PC-9 (cell line): ENCODE measurements at regions not wholly inside any gene's neighbourhood (a gene's known extent, or its start where the extent isn't known, plus 50 kb on each side); places are given as distances from the start of the nearest gene placed in this dataset.

Source experiments
- BruUV-seq: library from RNA; stranded (reverse); fragments of 400-500 nt; replicated peaks from 2 replicates; lab custom pipeline; 2021; lab: Mats Ljungman, UMichigan
- CTCF ChIA-PET: fragments of 300-600 bp; sonication (Branson Sonifier 250); formaldehyde crosslinking; loops from one replicate; lab custom pipeline; 2022; ENCODE audit warnings: antibody characterized with exemption; lab: Charles Lee
- POLR2A ChIA-PET: fragments of 300-600 bp; sonication (Branson Sonifier 250); formaldehyde crosslinking; loops from one replicate; lab custom pipeline; 2022; ENCODE audit warnings: antibody characterized with exemption; ENCODE audit not compliant: unreplicated experiment; lab: Charles Lee
- DNase-seq, 2 experiments: peaks; one replicate each; pipeline versions ENCODE4 v3.0.0 to v3.0.0-alpha.2; 2015 to 2022; ENCODE audit warnings: mixed read lengths in 1 of 2
- H2AFZ ChIP-seq: fragments of 200-600 bp; sonication (generic); 2 replicates; pipeline ENCODE4 v1.8.1; 2017; ENCODE audit warnings: antibody characterized with exemption
- H3F3A ChIP-seq: fragments of 200-600 bp; sonication (generic); 2 replicates; pipeline ENCODE4 v1.8.1; 2017; ENCODE audit warnings: antibody characterized with exemption, mild to moderate bottlenecking, low read depth; ENCODE audit not compliant: insufficient read depth
- H3K27ac ChIP-seq: fragments of 200-600 bp; sonication (generic); 2 replicates; pipeline ENCODE4 v1.6.1; 2016; ENCODE audit warnings: mixed run types
- H3K27me3 ChIP-seq: fragments of 200-600 bp; sonication (generic); 2 replicates; pipeline ENCODE4 v1.6.1; 2016; ENCODE audit warnings: low read depth, mixed run types; ENCODE audit not compliant: insufficient read depth
- H3K36me3 ChIP-seq: fragments of 200-600 bp; sonication (generic); 2 replicates; pipeline ENCODE4 v1.6.1; 2016; ENCODE audit warnings: low read depth, mixed run types
- H3K4me1 ChIP-seq: fragments of 200-600 bp; sonication (generic); replicated peaks from 2 replicates; pipeline ENCODE4 v1.6.1; 2016; ENCODE audit warnings: mixed run types; ENCODE audit not compliant: insufficient read depth
- H3K4me2 ChIP-seq: fragments of 200-600 bp; sonication (generic); 2 replicates; pipeline ENCODE4 v1.6.1; 2017; ENCODE audit warnings: mixed run types
- H3K4me3 ChIP-seq: fragments of 200-600 bp; sonication (generic); 2 replicates; pipeline ENCODE4 v1.6.1; 2016; ENCODE audit warnings: mixed run types
- H3K79me2 ChIP-seq: fragments of 200-600 bp; sonication (generic); 2 replicates; pipeline ENCODE4 v1.6.1; 2017; ENCODE audit warnings: low read depth, mixed run types
- H3K9me2 ChIP-seq: fragments of 200-600 bp; sonication (generic); 2 replicates; pipeline ENCODE4 v1.8.1; 2017; ENCODE audit warnings: mild to moderate bottlenecking; ENCODE audit not compliant: insufficient read depth
- H3K9me3 ChIP-seq: fragments of 200-600 bp; sonication (generic); 2 replicates; pipeline ENCODE4 v1.8.1; 2016; ENCODE audit warnings: low read depth; ENCODE audit not compliant: insufficient read depth
- H4K20me1 ChIP-seq: fragments of 200-600 bp; sonication (generic); 2 replicates; pipeline ENCODE4 v1.8.1; 2017; ENCODE audit not compliant: insufficient read depth
- CTCF ChIP-seq: fragments of 200-600 bp; sonication (generic); conservative IDR thresholded peaks from 2 replicates; pipeline ENCODE4 v1.6.1; 2017; ENCODE audit warnings: mixed run types, antibody characterized with exemption, mild to moderate bottlenecking, moderate library complexity
- EZH2 ChIP-seq: fragments of 200-600 bp; sonication (generic); IDR thresholded peaks from 2 replicates; pipeline ENCODE4 v1.8.0; 2017; ENCODE audit warnings: antibody characterized with exemption, low read depth
- intact Hi-C: fragments of 100-400 bp; cut with micrococcal nuclease; formaldehyde crosslinking; loops from one replicate; pipeline ENCODE4 v1.10.0; 2022; ENCODE audit not compliant: unreplicated experiment

- DNase-seq: no peak
- intact Hi-C loops: no loop called here
- Histone ChIP-seq H3K9me2 (no peaks in the 10 kb centered on the region), H4K20me1 (no peaks in the 10 kb centered on the region), H3K27me3 (no peaks in the 10 kb centered on the region), H3K9me3 (no peaks in the 10 kb centered on the region; the same call in 1 of the 2 replicates), H3K4me2 (no peak overlapping the region), H2AFZ (no peak overlapping the region), H3F3A (no peaks in the 10 kb centered on the region), H3K36me3 (no peaks in the 10 kb centered on the region), H3K27ac (no peak overlapping the region), H3K4me3 (no peak overlapping the region), H3K4me1 (no peaks in the 10 kb centered on the region), H3K79me2 (no peaks in the 10 kb centered on the region)
- no peak for TF ChIP-seq EZH2
- no peak for TF ChIP-seq CTCF
- no TSS peak for BruUV-seq
- ChIA-PET CTCF (no interaction called here), POLR2A (no interaction called here)
Observed at GRCh38 chr7:114298011-114298410, 116.6 kb upstream of the FOXP2 start.

GRCh38 chr7:114297121-114297520 is 117.5 kb upstream of the FOXP2 start:
- H3K36me3 ChIP-seq: no peaks in the 10 kb centered on the region
- ChIA-PET CTCF (no interaction called here), POLR2A (no interaction called here)
- TF ChIP-seq EZH2 (no peak), CTCF (no peak)
- H3K9me3 ChIP-seq: no peaks in the 10 kb centered on the region; the same call in 1 of the 2 replicates
- H3K79me2 ChIP-seq: no peaks in the 10 kb centered on the region
- H3F3A ChIP-seq: no peaks in the 10 kb centered on the region
- H3K27ac ChIP-seq: no peak overlapping the region
- no peaks in the 10 kb centered on the region for H3K27me3 ChIP-seq
- intact Hi-C loops: no loop called here
- no peaks in the 10 kb centered on the region for H4K20me1 ChIP-seq
- H3K4me3 ChIP-seq: no peak overlapping the region
- no peaks in the 10 kb centered on the region for H3K4me1 ChIP-seq
- H3K9me2 ChIP-seq: no peaks in the 10 kb centered on the region
- no peak for DNase-seq
- no TSS peak for BruUV-seq
- no peak overlapping the region for H2AFZ ChIP-seq
- no peak overlapping the region for H3K4me2 ChIP-seq

GRCh38 chr7:114295522-114295921 is 119.1 kb upstream of the FOXP2 start:
- H3F3A ChIP-seq: no peaks in the 10 kb centered on the region
- no peaks in the 10 kb centered on the region; the same call in 1 of the 2 replicates for H3K9me3 ChIP-seq
- no peak overlapping the region for H2AFZ ChIP-seq
- no peaks in the 10 kb centered on the region for H3K9me2 ChIP-seq
- CTCF ChIA-PET: no interaction called here
- no peak overlapping the region for H3K4me3 ChIP-seq
- BruUV-seq: no TSS peak
- H4K20me1 ChIP-seq: no peaks in the 10 kb centered on the region
- no peak overlapping the region for H3K27ac ChIP-seq
- no peaks in the 10 kb centered on the region for H3K36me3 ChIP-seq
- H3K4me1 ChIP-seq: no peaks in the 10 kb centered on the region
- no peak overlapping the region for H3K4me2 ChIP-seq
- TF ChIP-seq EZH2: no peak
- TF ChIP-seq CTCF: no peak
- no peaks in the 10 kb centered on the region for H3K27me3 ChIP-seq
- DNase-seq: no peak
- no peaks in the 10 kb centered on the region for H3K79me2 ChIP-seq
- POLR2A ChIA-PET: no interaction called here
- intact Hi-C loops: no loop called here
